A549 (cell line): ENCODE measurements at regions not wholly inside any gene's neighbourhood (a gene's known extent, or its start where the extent isn't known, plus 50 kb on each side); places are given as distances from the start of the nearest gene placed in this dataset.

ENCODE experiments used
- ATAC-seq, 2 experiments: fragments of 200-7000 bp in 1 of 2; fragments of >200 bp in 1 of 2; cut with Nextera tagmentation in 1 of 2; cut with Tn5 transposase in 1 of 2; 3 replicates each; pipeline versions ENCODE4 v1.8.0 to v1.9.1; 2018 to 2020; ENCODE audit warnings: mild to moderate bottlenecking in 1 of 2, moderate library complexity in 1 of 2
- CTCF ChIA-PET: fragments of 300-600 bp; sonication (Branson Sonifier 250); formaldehyde crosslinking; extraction: SDS; loops from one replicate; lab custom pipeline; 2021; ENCODE audit warnings: antibody characterized with exemption, inconsistent platforms; lab: Yijun Ruan, JAX
- POLR2A ChIA-PET: fragments of 350-600 bp; formaldehyde crosslinking; extraction: SDS; loops from one replicate; lab custom pipeline; 2021; ENCODE audit warnings: antibody characterized with exemption, inconsistent platforms; lab: Yijun Ruan, JAX
- DNase-seq, 2 experiments: peaks; one replicate each; pipeline versions ENCODE4 v3.0.0 to v3.0.0-alpha.2; 2011 to 2016; ENCODE audit warnings: low read depth in 1 of 2, low spot score in 1 of 2
- FAIRE-seq: peaks from 2 replicates; lab custom pipeline; 2011; peaks lifted over from hg19 to GRCh38; lab: Jason Lieb, UNC
- H3K27ac ChIP-seq, 2 experiments: fragments of >200 bp; sonication (Bioruptor Twin); formaldehyde crosslinking; 3 replicates each; pipeline ENCODE4 v1.5.1; 2016 to 2017
- H3K4me1 ChIP-seq: fragments of >200 bp; sonication (Bioruptor Twin); formaldehyde crosslinking; 3 replicates; pipeline ENCODE4 v1.6.1; 2016
- H3K4me2 ChIP-seq: fragments of >200 bp; sonication (Bioruptor Twin); formaldehyde crosslinking; 3 replicates; pipeline ENCODE4 v1.6.1; 2016
- H3K4me3 ChIP-seq: fragments of >200 bp; sonication (Bioruptor Twin); formaldehyde crosslinking; 3 replicates; pipeline ENCODE4 v1.5.1; 2016
- H3K9me3 ChIP-seq: fragments of >200 bp; sonication (Bioruptor Twin); formaldehyde crosslinking; 3 replicates; pipeline ENCODE4 v1.6.1; 2016
- BHLHE40 ChIP-seq: IDR thresholded peaks from 2 replicates; pipeline ENCODE4 v1.6.1; 2012; ENCODE audit warnings: low read depth, low read length, inconsistent platforms
- CBX2 ChIP-seq: fragments of 200-600 bp; sonication (generic); IDR thresholded peaks from 2 replicates; pipeline ENCODE4 v1.6.1; 2016; ENCODE audit warnings: low read depth, mild to moderate bottlenecking, borderline replicate concordance
- EHMT2 ChIP-seq: fragments of 200-600 bp; sonication (generic); IDR thresholded peaks from 2 replicates; pipeline ENCODE4 v1.6.1; 2016; ENCODE audit warnings: antibody characterized with exemption, low read depth, mild to moderate bottlenecking, moderate library complexity
- FOXS1 ChIP-seq: fragments of 250-450 bp; sonication (Bioruptor Pico); IDR thresholded peaks from 2 replicates; pipeline ENCODE4 v1.5.0; 2020; ENCODE audit warnings: mild to moderate bottlenecking, moderate library complexity
- HDAC2 ChIP-seq: fragments of 200-600 bp; sonication (generic); IDR thresholded peaks from 2 replicates; pipeline ENCODE4 v1.6.1; 2016
- HEYL ChIP-seq: fragments of 250-450 bp; sonication (Bioruptor Pico); IDR thresholded peaks from 2 replicates; pipeline ENCODE4 v1.8.0; 2021; ENCODE audit warnings: mild to moderate bottlenecking, moderate library complexity
- HOXA7 ChIP-seq: fragments of 250-450 bp; sonication (Bioruptor Pico); IDR thresholded peaks from 2 replicates; pipeline ENCODE4 v1.5.0; 2020; ENCODE audit warnings: mild to moderate bottlenecking, moderate library complexity
- HOXB13 ChIP-seq: fragments of 250-450 bp; sonication (Bioruptor Pico); IDR thresholded peaks from 2 replicates; pipeline ENCODE4 v1.5.0; 2020; ENCODE audit warnings: low read depth, mild to moderate bottlenecking, moderate library complexity
- KDM5A ChIP-seq: fragments of 200-600 bp; sonication (generic); IDR thresholded peaks from 2 replicates; pipeline ENCODE4 v1.6.1; 2016; ENCODE audit warnings: antibody characterized with exemption, mild to moderate bottlenecking
- MAFK ChIP-seq: fragments of 450-650 bp; IDR thresholded peaks from 2 replicates; pipeline ENCODE4 v1.6.1; 2014; ENCODE audit not compliant: partially characterized antibody
- MYC ChIP-seq: IDR thresholded peaks from 2 replicates; pipeline ENCODE4 v1.6.1; 2012; ENCODE audit warnings: mild to moderate bottlenecking, inconsistent platforms, low read length, improper control_type of control experiment, borderline replicate concordance
- NR3C1 ChIP-seq: fragments of >200 bp; sonication (Bioruptor Twin); formaldehyde crosslinking; IDR thresholded peaks from 3 replicates; pipeline ENCODE4 v1.6.1; 2017
- PHF8 ChIP-seq: fragments of 200-600 bp; sonication (generic); IDR thresholded peaks from 2 replicates; pipeline ENCODE4 v1.6.1; 2016; ENCODE audit warnings: low read depth, mild to moderate bottlenecking, antibody characterized with exemption, moderate library complexity, borderline replicate concordance
- POLR2A ChIP-seq: IDR thresholded peaks from 2 replicates; pipeline ENCODE4 v1.6.1; 2012; ENCODE audit warnings: mild to moderate bottlenecking, low read length
- POLR2AphosphoS2 ChIP-seq: conservative IDR thresholded peaks from 2 replicates; pipeline ENCODE4 v1.6.1; 2012; ENCODE audit warnings: low read length, improper control_type of control experiment, inconsistent platforms
- RARB ChIP-seq: fragments of 250-450 bp; sonication (Bioruptor Pico); IDR thresholded peaks from 2 replicates; pipeline ENCODE4 v1.8.0; 2021; ENCODE audit warnings: mild to moderate bottlenecking, moderate library complexity
- RFX5 ChIP-seq: fragments of 450-650 bp; IDR thresholded peaks from 2 replicates; pipeline ENCODE4 v1.7.1; 2014; ENCODE audit warnings: antibody characterized with exemption, mild to moderate bottlenecking, moderate library complexity
- TP53 ChIP-seq: fragments of 250-450 bp; sonication (Bioruptor Pico); IDR thresholded peaks from 2 replicates; pipeline ENCODE4 v1.5.0; 2021; ENCODE audit warnings: mild to moderate bottlenecking, moderate library complexity
- ZSCAN20 ChIP-seq: fragments of 250-450 bp; sonication (Bioruptor Pico); IDR thresholded peaks from 2 replicates; pipeline ENCODE4 v1.8.0; 2022; ENCODE audit warnings: mild to moderate bottlenecking, moderate library complexity
- WGBS: methylation state at CpG from one replicate; pipeline ENCODE4 v1.1.6; 2017; ENCODE audit errors: missing lambda C conversion rate; 5-methylcytosine and 5-hydroxymethylcytosine counted together
- TF ChIP-seq, protein P1 (sequence below): fragments of 200-600 bp; sonication (generic); IDR thresholded peaks from 2 replicates; pipeline ENCODE4 v1.6.1; 2016; ENCODE audit warnings: antibody characterized with exemption, mild to moderate bottlenecking, moderate library complexity
- TF ChIP-seq, protein P2 (sequence below): IDR thresholded peaks from 2 replicates; pipeline ENCODE4 v1.6.1; 2012; ENCODE audit warnings: low read depth, borderline replicate concordance

DNA sequence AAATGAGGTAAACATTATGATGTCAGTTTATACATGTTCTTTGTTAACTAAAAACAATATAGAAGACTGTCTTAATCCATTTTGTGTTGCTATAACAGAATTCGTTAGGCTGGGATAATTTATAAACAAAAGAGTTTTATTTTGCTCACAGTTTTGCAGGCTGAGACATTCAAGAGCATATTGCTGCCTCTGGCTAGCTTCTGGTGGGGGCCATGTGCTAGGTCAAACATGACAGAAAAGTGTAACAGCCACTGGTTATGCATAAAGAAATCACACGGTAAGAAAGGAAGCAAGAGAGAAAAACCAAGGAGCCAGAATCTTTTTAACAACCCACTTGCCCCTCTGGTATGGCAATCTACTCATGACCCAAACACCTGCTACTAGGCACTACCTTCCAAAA lies 776.7 kb downstream of the PLOD2 start (continued):
- TF ChIP-seq, protein P1, sequence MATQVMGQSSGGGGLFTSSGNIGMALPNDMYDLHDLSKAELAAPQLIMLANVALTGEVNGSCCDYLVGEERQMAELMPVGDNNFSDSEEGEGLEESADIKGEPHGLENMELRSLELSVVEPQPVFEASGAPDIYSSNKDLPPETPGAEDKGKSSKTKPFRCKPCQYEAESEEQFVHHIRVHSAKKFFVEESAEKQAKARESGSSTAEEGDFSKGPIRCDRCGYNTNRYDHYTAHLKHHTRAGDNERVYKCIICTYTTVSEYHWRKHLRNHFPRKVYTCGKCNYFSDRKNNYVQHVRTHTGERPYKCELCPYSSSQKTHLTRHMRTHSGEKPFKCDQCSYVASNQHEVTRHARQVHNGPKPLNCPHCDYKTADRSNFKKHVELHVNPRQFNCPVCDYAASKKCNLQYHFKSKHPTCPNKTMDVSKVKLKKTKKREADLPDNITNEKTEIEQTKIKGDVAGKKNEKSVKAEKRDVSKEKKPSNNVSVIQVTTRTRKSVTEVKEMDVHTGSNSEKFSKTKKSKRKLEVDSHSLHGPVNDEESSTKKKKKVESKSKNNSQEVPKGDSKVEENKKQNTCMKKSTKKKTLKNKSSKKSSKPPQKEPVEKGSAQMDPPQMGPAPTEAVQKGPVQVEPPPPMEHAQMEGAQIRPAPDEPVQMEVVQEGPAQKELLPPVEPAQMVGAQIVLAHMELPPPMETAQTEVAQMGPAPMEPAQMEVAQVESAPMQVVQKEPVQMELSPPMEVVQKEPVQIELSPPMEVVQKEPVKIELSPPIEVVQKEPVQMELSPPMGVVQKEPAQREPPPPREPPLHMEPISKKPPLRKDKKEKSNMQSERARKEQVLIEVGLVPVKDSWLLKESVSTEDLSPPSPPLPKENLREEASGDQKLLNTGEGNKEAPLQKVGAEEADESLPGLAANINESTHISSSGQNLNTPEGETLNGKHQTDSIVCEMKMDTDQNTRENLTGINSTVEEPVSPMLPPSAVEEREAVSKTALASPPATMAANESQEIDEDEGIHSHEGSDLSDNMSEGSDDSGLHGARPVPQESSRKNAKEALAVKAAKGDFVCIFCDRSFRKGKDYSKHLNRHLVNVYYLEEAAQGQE, result no peak

DNA sequence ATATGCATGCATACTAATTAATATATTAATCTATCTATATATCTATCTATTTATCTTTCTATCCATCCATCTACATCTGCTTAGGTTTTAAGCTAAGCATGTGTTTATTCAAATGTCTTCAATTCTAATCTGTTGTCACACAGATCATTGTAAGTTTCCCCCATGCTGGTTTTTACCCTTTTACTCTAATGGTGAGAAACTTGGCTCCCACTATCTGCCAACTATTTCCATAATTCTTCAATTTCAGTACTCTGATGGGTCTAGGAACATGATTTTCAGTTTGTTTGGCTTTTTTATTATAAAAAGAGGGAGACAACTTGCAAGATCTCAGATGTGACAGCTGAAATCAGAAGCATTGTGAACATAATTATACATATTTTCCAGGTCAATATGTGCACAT lies 773.8 kb downstream of the PLOD2 start:
- 0 out of 3 replicates have a peak, but pooled peaks cover 3% of the 10 kb centered on the region for H3K9me3 ChIP-seq
- FAIRE-seq, result no peak
- H3K4me3 ChIP-seq, result no peak overlapping the region
- H3K4me1 ChIP-seq, result no peaks in the 10 kb centered on the region
- no peak overlapping the region for H3K4me2 ChIP-seq
- TF ChIP-seq HOXB13 (CRISPR knock-in tag) (no peak), CBX2 (no peak), RARB (no peak)
- TF ChIP-seq, protein P2, sequence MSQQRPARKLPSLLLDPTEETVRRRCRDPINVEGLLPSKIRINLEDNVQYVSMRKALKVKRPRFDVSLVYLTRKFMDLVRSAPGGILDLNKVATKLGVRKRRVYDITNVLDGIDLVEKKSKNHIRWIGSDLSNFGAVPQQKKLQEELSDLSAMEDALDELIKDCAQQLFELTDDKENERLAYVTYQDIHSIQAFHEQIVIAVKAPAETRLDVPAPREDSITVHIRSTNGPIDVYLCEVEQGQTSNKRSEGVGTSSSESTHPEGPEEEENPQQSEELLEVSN, result no peak
- POLR2A ChIA-PET, result no interaction called here
- no peak for ATAC-seq
- H3K27ac ChIP-seq, result no peak overlapping the region
- no peak for DNase-seq
- CTCF ChIA-PET, result no interaction called here

DNA sequence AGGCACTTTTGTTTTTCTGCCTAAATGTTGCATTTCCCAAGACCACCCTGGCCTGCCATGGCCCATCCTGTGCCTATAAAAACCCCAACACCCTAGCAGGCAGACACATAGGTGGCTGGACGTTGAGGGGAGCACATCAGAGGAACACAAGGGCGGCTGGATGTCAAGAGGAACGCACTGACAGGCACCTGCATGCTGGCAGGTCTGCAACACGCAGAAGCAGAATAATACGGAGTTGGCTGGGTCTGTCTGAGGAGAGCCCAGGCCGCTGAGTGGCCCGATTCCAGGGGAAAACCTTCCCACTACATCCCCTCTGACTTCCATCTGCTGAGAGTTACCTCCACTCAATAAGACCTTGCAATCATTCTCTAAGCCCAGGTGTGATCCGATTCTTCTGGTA lies 765.6 kb downstream of the PLOD2 start:
- 19% methylated on average over 8 of the region's 8 CpGs for WGBS
- H3K9me3 ChIP-seq, result no peaks in the 10 kb centered on the region
- no peak for ATAC-seq
- FAIRE-seq, result no peak
- no peak overlapping the region for H3K4me2 ChIP-seq
- H3K4me3 ChIP-seq, result no peak overlapping the region
- TF ChIP-seq KDM5A (no peak), FOXS1 (no peak), ZSCAN20 (CRISPR knock-in tag) (no peak), HOXA7 (no peak), TP53 (CRISPR knock-in tag) (no peak), HEYL (CRISPR knock-in tag) (no peak), POLR2AphosphoS2 (no peak), HOXB13 (CRISPR knock-in tag) (no peak), MAFK (no peak), MYC (no peak), RFX5 (no peak), PHF8 (no peak), BHLHE40 (no peak), HDAC2 (no peak), NR3C1 (no peak), EHMT2 (no peak), POLR2A (no peak)
- TF ChIP-seq, protein P1, result no peak
- DNase-seq, result no peak
- POLR2A ChIA-PET, result no interaction called here
- CTCF ChIA-PET, result no interaction called here
- H3K27ac ChIP-seq, result no peak overlapping the region
- H3K4me1 ChIP-seq, result no peaks in the 10 kb centered on the region
